DMS53 treated with DMSO at 0.1 percent for 48 hours (cell line): ENCODE measurements at regions not wholly inside any gene's neighbourhood (a gene's known extent, or its start where the extent isn't known, plus 50 kb on each side); places are given as distances from the start of the nearest gene placed in this dataset.
"Not testable (repeated sequence)": the region's sequence is repeated elsewhere in the genome, so short reads cannot be mapped to it uniquely, and the experiment has no call there.

ENCODE experiments used
- DNase-seq: peaks from one replicate; lab custom pipeline; 2025; ENCODE audit not compliant: unreplicated experiment; lab: John Stamatoyannopoulos, UW

- DNase-seq: no peak
Measured at GRCh38 chr9:78663369-78663768, 366.4 kb downstream of the PSAT1 start.

- no peak for DNase-seq
Measured at GRCh38 chr9:78664370-78664769, 367.4 kb downstream of the PSAT1 start.

- DNase-seq: no peak
Measured at GRCh38 chr9:78666818-78667414, 370.0 kb downstream of the PSAT1 start.

GRCh38 chr9:78668148-78668832 is 371.4 kb downstream of the PSAT1 start:
- DNase-seq: peak; percentile 33

- DNase-seq: no peak
Measured at GRCh38 chr9:78669591-78669990, 372.7 kb downstream of the PSAT1 start.

- DNase-seq: no peak
Measured at GRCh38 chr9:78671785-78672184, 374.9 kb downstream of the PSAT1 start.

- DNase-seq: no peak
Measured at GRCh38 chr9:78674874-78675273, 377.9 kb downstream of the PSAT1 start.

GRCh38 chr9:78676009-78676408 is 379.1 kb downstream of the PSAT1 start:
- DNase-seq: no peak

- DNase-seq: no peak
Measured at GRCh38 chr9:78676623-78677022, 379.7 kb downstream of the PSAT1 start.

- DNase-seq: no peak
Measured at GRCh38 chr9:78677326-78677725, 380.4 kb downstream of the PSAT1 start.

GRCh38 chr9:78678877-78679276 is 382.0 kb downstream of the PSAT1 start:
- DNase-seq: no peak

GRCh38 chr9:78680196-78680595 is 383.3 kb downstream of the PSAT1 start:
- no peak for DNase-seq

GRCh38 chr9:78682216-78682615 is 385.3 kb downstream of the PSAT1 start:
- DNase-seq: no peak

- DNase-seq: no peak
Measured at GRCh38 chr9:78685471-78685870, 388.5 kb downstream of the PSAT1 start.

- no peak for DNase-seq
Measured at GRCh38 chr9:78688796-78689195, 391.9 kb downstream of the PSAT1 start.

GRCh38 chr9:78691542-78691941 is 394.6 kb downstream of the PSAT1 start:
- no peak for DNase-seq

- no peak for DNase-seq
Measured at GRCh38 chr9:78692871-78693270, 395.9 kb downstream of the PSAT1 start.

GRCh38 chr9:78694974-78695373 is 398.0 kb downstream of the PSAT1 start:
- no peak for DNase-seq

- DNase-seq: no peak
Measured at GRCh38 chr9:78695519-78695918, 398.6 kb downstream of the PSAT1 start.

- DNase-seq: no peak
Measured at GRCh38 chr9:78697618-78698017, 400.7 kb downstream of the PSAT1 start.

GRCh38 chr9:78698371-78698770 is 401.4 kb downstream of the PSAT1 start:
- no peak for DNase-seq

- not testable (repeated sequence) for DNase-seq
Measured at GRCh38 chr9:78699217-78699616, 402.3 kb downstream of the PSAT1 start.

- not testable (repeated sequence) for DNase-seq
Measured at GRCh38 chr9:78704153-78704552, 407.2 kb downstream of the PSAT1 start.
